Upper lobe of right lung (tissue), 1 donor: ENCODE measurements at regions not wholly inside any gene's neighbourhood (a gene's known extent, or its start where the extent isn't known, plus 50 kb on each side); places are given as distances from the start of the nearest gene placed in this dataset.

Experiments
- ATAC-seq: fragments of 200-7000 bp; cut with Tn5 transposase; one replicate; pipeline ENCODE4 v1.9.1; 2020; ENCODE audit warnings: mild to moderate bottlenecking, moderate library complexity
- DNase-seq: peaks from one replicate; pipeline ENCODE4 v3.0.0-alpha.2; 2020
- H3K27ac ChIP-seq: fragments of 200-600 bp; one replicate; pipeline ENCODE4 v1.8.0; 2022
- H3K27me3 ChIP-seq: fragments of 200-600 bp; one replicate; pipeline ENCODE4 v1.8.0; 2022; ENCODE audit warnings: mild to moderate bottlenecking
- H3K36me3 ChIP-seq: fragments of 200-600 bp; one replicate; pipeline ENCODE4 v1.8.0; 2022
- H3K4me1 ChIP-seq: fragments of 200-600 bp; one replicate; pipeline ENCODE4 v1.8.0; 2022
- H3K4me3 ChIP-seq: fragments of 200-600 bp; one replicate; pipeline ENCODE4 v1.8.0; 2022; ENCODE audit warnings: mild to moderate bottlenecking
- H3K9me3 ChIP-seq: fragments of 200-600 bp; one replicate; pipeline ENCODE4 v1.8.0; 2022
- CTCF ChIP-seq: fragments of 200-600 bp; IDR thresholded peaks from one replicate; pipeline ENCODE4 v1.8.0; 2022; ENCODE audit warnings: antibody characterized with exemption
- intact Hi-C: fragments of 100-400 bp; cut with DNase I; formaldehyde crosslinking; loops from one replicate; pipeline ENCODE4 v1.11.0; 2022
- donor health status: DM: no; HTN: yes; CAD: no; lungs with severe emphysema.

DNA sequence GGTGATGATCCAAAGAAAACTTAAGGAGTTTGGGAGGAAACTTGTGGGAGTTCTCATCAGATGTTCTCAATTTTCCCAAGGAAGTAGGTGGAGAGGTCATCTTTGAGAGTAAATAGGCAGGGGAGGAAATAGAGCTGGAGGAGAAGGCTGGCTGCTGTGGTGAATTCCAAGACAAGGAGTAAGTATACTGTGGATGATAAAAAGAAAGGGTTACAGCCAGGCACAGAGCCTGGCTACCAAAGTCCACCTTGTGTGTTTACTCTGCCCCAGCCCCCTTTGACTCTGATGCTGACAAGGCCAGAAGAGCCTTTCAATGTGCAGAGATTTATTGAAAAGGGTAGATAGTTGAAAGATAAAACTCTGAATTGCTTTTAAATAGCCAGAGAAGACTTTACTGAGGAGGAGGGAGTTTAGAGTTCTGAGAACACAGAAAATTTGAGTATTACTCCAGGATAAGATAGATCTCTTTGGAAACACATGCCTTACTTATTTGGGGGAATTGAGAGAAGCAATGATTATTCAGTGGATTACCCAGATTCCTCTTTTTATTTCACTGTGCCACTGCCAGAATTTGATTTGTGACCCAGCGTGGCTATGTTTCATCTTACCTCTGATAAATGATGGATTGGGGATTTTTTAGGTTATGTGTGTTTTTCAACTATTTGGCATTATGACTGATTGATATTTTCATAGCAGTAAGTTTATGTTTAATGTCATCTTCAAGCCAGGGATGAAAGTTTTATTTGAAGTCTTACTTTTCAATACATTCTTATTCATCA, 182.6 kb upstream of the JAG1 start:
- Histone ChIP-seq H3K36me3 (no peaks in the 10 kb centered on the region), H3K4me1 (peaks cover 6% of the 10 kb centered on the region), H3K27me3 (no peaks in the 10 kb centered on the region), H3K9me3 (no peaks in the 10 kb centered on the region), H3K27ac (no peak overlapping the region), H3K4me3 (no peak overlapping the region)
- no peak for TF ChIP-seq CTCF
- intact Hi-C loops = no loop called here
- no peak for DNase-seq
- no peak for ATAC-seq

DNA sequence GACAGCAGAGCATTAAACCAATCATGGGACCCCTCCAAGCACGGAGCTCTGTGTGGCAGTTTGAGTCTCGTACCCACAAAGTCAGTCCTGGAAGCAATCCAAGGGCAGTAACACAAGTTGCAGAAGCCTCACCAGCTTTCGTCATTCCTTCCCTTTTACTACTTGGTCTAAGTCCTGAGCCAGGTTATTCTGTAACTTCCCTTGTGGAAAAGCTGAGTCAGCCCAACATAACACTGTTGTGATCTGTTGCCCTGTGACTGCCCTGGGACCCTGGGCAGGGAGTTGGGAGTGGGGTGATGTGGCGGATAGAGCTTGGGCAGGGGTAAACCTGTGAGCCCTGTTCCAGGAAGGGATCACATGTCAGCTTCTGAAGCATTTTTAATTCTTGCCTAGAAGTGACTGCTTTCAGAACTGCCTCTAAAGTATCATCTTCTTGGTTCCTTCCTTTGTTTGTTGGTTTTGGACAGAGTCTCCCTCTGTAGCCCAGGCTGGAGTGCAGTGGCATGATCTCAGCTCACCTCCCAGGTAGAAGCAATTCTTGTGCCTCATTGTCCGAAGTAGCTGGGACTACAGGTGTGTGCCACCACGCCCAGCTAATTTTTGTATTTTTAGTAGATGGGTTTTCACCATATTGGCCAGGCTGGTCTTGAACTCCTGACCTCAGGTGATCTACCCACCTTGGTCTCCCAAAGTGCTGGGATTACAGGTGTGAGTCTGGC, 183.7 kb upstream of the JAG1 start:
- no peaks in the 10 kb centered on the region for H3K9me3 ChIP-seq
- no peaks in the 10 kb centered on the region for H3K27me3 ChIP-seq
- no peaks in the 10 kb centered on the region for H3K36me3 ChIP-seq
- DNase-seq (no peak), ATAC-seq (peak; percentile 81)
- no peak for TF ChIP-seq CTCF
- H3K27ac ChIP-seq = no peak overlapping the region
- intact Hi-C loops = no loop called here
- no peak overlapping the region for H3K4me3 ChIP-seq
- H3K4me1 ChIP-seq = peaks cover 6% of the 10 kb centered on the region

GRCh38 chr20:10861090-10861489, 187.3 kb upstream of the JAG1 start:
- TF ChIP-seq CTCF = no peak
- Histone ChIP-seq H3K4me3 (no peak overlapping the region), H3K27me3 (no peaks in the 10 kb centered on the region), H3K27ac (no peak overlapping the region), H3K9me3 (no peaks in the 10 kb centered on the region), H3K36me3 (no peaks in the 10 kb centered on the region), H3K4me1 (peaks cover 16% of the 10 kb centered on the region)
- intact Hi-C loops = no loop called here
- no peak for ATAC-seq
- DNase-seq = no peak

- no peak for ATAC-seq
- intact Hi-C loops = no loop called here
- Histone ChIP-seq H3K9me3 (no peaks in the 10 kb centered on the region), H3K36me3 (no peaks in the 10 kb centered on the region), H3K4me1 (peaks cover 16% of the 10 kb centered on the region), H3K27me3 (no peaks in the 10 kb centered on the region), H3K4me3 (no peak overlapping the region), H3K27ac (no peak overlapping the region)
- no peak for TF ChIP-seq CTCF
- DNase-seq = no peak
Measured at GRCh38 chr20:10861619-10862018, 187.8 kb upstream of the JAG1 start.

DNA sequence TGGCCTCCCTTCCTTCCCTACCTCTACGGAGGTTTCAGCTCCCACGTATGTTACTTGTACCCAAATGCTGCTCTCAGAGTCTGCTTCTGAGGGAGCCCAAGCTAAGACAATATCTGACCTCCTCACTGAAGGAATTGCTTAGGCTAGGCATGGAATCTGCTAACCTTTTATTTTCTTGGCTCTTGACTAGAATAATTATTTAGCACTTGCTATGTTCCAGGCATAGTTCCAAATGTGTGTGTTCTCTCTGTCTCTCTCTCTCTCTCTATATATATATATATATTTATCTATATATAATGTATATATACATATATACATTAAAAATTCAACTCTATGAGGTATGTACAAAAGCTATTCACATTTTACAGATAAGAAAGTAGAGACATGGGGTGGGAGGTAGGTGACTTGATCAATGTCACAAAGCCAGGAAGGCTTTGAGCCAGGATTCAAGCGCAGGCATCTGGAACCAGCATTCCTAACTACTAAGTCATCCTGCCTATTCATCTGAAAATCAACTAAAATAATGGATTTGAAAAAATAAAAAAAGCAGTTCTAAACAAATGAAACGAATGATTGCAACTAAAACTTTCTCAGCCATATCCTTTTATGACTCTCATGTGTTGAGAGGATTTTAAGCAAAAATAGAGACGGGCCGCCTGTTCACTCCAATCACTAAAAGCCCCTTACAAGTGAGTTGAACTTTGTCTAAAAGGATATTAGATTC, 189.7 kb upstream of the JAG1 start:
- Histone ChIP-seq H3K27ac (no peak overlapping the region), H3K4me1 (peaks cover 10% of the 10 kb centered on the region), H3K27me3 (no peaks in the 10 kb centered on the region), H3K9me3 (no peaks in the 10 kb centered on the region), H3K4me3 (no peak overlapping the region), H3K36me3 (no peaks in the 10 kb centered on the region)
- intact Hi-C loops = no loop called here
- ATAC-seq (no peak), DNase-seq (no peak)
- TF ChIP-seq CTCF = no peak
